ENCODE measurements at regions not wholly inside any gene's neighbourhood (a gene's known extent, or its start where the extent isn't known, plus 50 kb on each side); places are given as distances from the start of the nearest gene placed in this dataset.

GRCh38 chr4:20046179-20046578 is 205.5 kb upstream of the SLIT2 start:
- no peaks in the 10 kb centered on the region for H3K4me1 ChIP-seq
- intact Hi-C loops (cut with DNase I): no loop called here
- H3K36me3 ChIP-seq: no peaks in the 10 kb centered on the region
- H3K4me3 ChIP-seq: no peak overlapping the region
- no peak for DNase-seq (ENCODE audit: low spot score in 2 of 2)
- no peak for TF ChIP-seq CTCF (IDR thresholded peaks at IDR 0.05)
- H3K27ac ChIP-seq: no peak overlapping the region
- no peaks in the 10 kb centered on the region for H3K9me3 ChIP-seq
- H3K27me3 ChIP-seq: no peaks in the 10 kb centered on the region

GRCh38 chr4:20044966-20045365 is 206.7 kb upstream of the SLIT2 start:
- Histone ChIP-seq H3K9me3 (no peaks in the 10 kb centered on the region), H3K27me3 (no peaks in the 10 kb centered on the region), H3K36me3 (no peaks in the 10 kb centered on the region), H3K4me3 (no peak overlapping the region), H3K4me1 (no peaks in the 10 kb centered on the region), H3K27ac (no peak overlapping the region)
- no peak for TF ChIP-seq CTCF (IDR thresholded peaks at IDR 0.05)
- DNase-seq (ENCODE audit: low spot score in 2 of 2): no peak
- intact Hi-C loops (cut with DNase I): no loop called here

- Histone ChIP-seq H3K4me1 (no peaks in the 10 kb centered on the region), H3K27ac (no peak overlapping the region), H3K27me3 (no peaks in the 10 kb centered on the region), H3K9me3 (no peaks in the 10 kb centered on the region), H3K36me3 (no peaks in the 10 kb centered on the region), H3K4me3 (no peak overlapping the region)
- intact Hi-C loops (cut with DNase I): no loop called here
- TF ChIP-seq CTCF (IDR thresholded peaks at IDR 0.05): no peak
- no peak for DNase-seq (ENCODE audit: low spot score in 2 of 2)
Observed at GRCh38 chr4:20044502-20044911, 207.2 kb upstream of the SLIT2 start.

GRCh38 chr4:20043991-20044390 is 207.7 kb upstream of the SLIT2 start:
- Histone ChIP-seq H3K4me3 (no peak overlapping the region), H3K27ac (no peak overlapping the region), H3K9me3 (no peaks in the 10 kb centered on the region), H3K36me3 (no peaks in the 10 kb centered on the region), H3K27me3 (no peaks in the 10 kb centered on the region), H3K4me1 (no peaks in the 10 kb centered on the region)
- DNase-seq (ENCODE audit: low spot score in 2 of 2): no peak
- TF ChIP-seq CTCF (IDR thresholded peaks at IDR 0.05): no peak
- intact Hi-C loops (cut with DNase I): no loop called here

- Histone ChIP-seq H3K4me1 (no peaks in the 10 kb centered on the region), H3K27ac (no peak overlapping the region), H3K36me3 (no peaks in the 10 kb centered on the region), H3K4me3 (no peak overlapping the region), H3K9me3 (no peaks in the 10 kb centered on the region), H3K27me3 (no peaks in the 10 kb centered on the region)
- TF ChIP-seq CTCF (IDR thresholded peaks at IDR 0.05): no peak
- no peak for DNase-seq (ENCODE audit: low spot score in 2 of 2)
- intact Hi-C loops (cut with DNase I): no loop called here
Observed at GRCh38 chr4:20042769-20043168, 208.9 kb upstream of the SLIT2 start.

GRCh38 chr4:20041839-20042407 is 209.8 kb upstream of the SLIT2 start:
- DNase-seq (ENCODE audit: low spot score in 2 of 2): no peak
- H3K27ac ChIP-seq: no peak overlapping the region
- H3K27me3 ChIP-seq: no peaks in the 10 kb centered on the region
- H3K9me3 ChIP-seq: no peaks in the 10 kb centered on the region
- intact Hi-C loops (cut with DNase I): no loop called here
- H3K36me3 ChIP-seq: no peaks in the 10 kb centered on the region
- no peak overlapping the region for H3K4me3 ChIP-seq
- no peaks in the 10 kb centered on the region for H3K4me1 ChIP-seq
- no peak for TF ChIP-seq CTCF (IDR thresholded peaks at IDR 0.05)

All from ascending aorta (tissue), 2 donors.